ENCODE measurements at regions not wholly inside any gene's neighbourhood (a gene's known extent, or its start where the extent isn't known, plus 50 kb on each side); places are given as distances from the start of the nearest gene placed in this dataset.

- ATAC-seq: no peak
- Histone ChIP-seq H3K36me3 (no peaks in the 10 kb centered on the region), H3K4me1 (no peaks in the 10 kb centered on the region), H3K9me3 (no peaks in the 10 kb centered on the region), H3K27me3 (no peaks in the 10 kb centered on the region), H3K27ac (no peak overlapping the region), H3K4me3 (no peak overlapping the region)
- no peak for DNase-seq
- no peak for TF ChIP-seq CTCF (IDR thresholded peaks at IDR 0.05)
- intact Hi-C loops (cut with DNase I): no loop called here
These were observed 60.6 kb downstream of the DRD1 start for GRCh38 chr5:175383350-175383749.

- intact Hi-C loops (cut with DNase I): no loop called here
- Histone ChIP-seq H3K9me3 (no peaks in the 10 kb centered on the region), H3K27me3 (no peaks in the 10 kb centered on the region), H3K27ac (no peak overlapping the region), H3K36me3 (no peaks in the 10 kb centered on the region), H3K4me1 (no peaks in the 10 kb centered on the region), H3K4me3 (no peak overlapping the region)
- no peak for TF ChIP-seq CTCF (IDR thresholded peaks at IDR 0.05)
- ATAC-seq (no peak), DNase-seq (no peak)
These were observed 61.8 kb downstream of the DRD1 start for GRCh38 chr5:175382171-175382570.

- Histone ChIP-seq H3K4me3 (no peak overlapping the region), H3K9me3 (no peaks in the 10 kb centered on the region), H3K36me3 (no peaks in the 10 kb centered on the region), H3K27ac (no peak overlapping the region), H3K4me1 (no peaks in the 10 kb centered on the region), H3K27me3 (no peaks in the 10 kb centered on the region)
- intact Hi-C loops (cut with DNase I): no loop called here
- no peak for TF ChIP-seq CTCF (IDR thresholded peaks at IDR 0.05)
- DNase-seq (no peak), ATAC-seq (no peak)
These were observed 62.9 kb downstream of the DRD1 start for GRCh38 chr5:175381130-175381529.

GRCh38 chr5:175380701-175381100, 63.3 kb downstream of the DRD1 start:
- Histone ChIP-seq H3K27me3 (no peaks in the 10 kb centered on the region), H3K4me1 (no peaks in the 10 kb centered on the region), H3K36me3 (no peaks in the 10 kb centered on the region), H3K27ac (no peak overlapping the region), H3K9me3 (no peaks in the 10 kb centered on the region), H3K4me3 (no peak overlapping the region)
- ATAC-seq (no peak), DNase-seq (no peak)
- TF ChIP-seq CTCF (IDR thresholded peaks at IDR 0.05): no peak
- intact Hi-C loops (cut with DNase I): no loop called here

- ATAC-seq: no peak
- Histone ChIP-seq H3K27me3 (no peaks in the 10 kb centered on the region), H3K36me3 (no peaks in the 10 kb centered on the region), H3K9me3 (no peaks in the 10 kb centered on the region), H3K27ac (no peak overlapping the region), H3K4me3 (no peak overlapping the region), H3K4me1 (no peaks in the 10 kb centered on the region)
- no peak for DNase-seq
- no peak for TF ChIP-seq CTCF (IDR thresholded peaks at IDR 0.05)
- intact Hi-C loops (cut with DNase I): no loop called here
These were observed 64.1 kb downstream of the DRD1 start for GRCh38 chr5:175379867-175380266.
